ENCODE measurements at regions not wholly inside any gene's neighbourhood (a gene's known extent, or its start where the extent isn't known, plus 50 kb on each side); places are given as distances from the start of the nearest gene placed in this dataset.
"Not testable (repeated sequence)": the region's sequence is repeated elsewhere in the genome, so short reads cannot be mapped to it uniquely, and the experiment has no call there.

- DNase-seq, result no peak
Observed at GRCh38 chrX:786441-786881, 155.9 kb downstream of the SHOX start.

- DNase-seq, result no peak
Observed at GRCh38 chrX:784829-785228, 154.2 kb downstream of the SHOX start.

GRCh38 chrX:781224-782204, 150.9 kb downstream of the SHOX start:
- no peak for DNase-seq

- no peak for DNase-seq
Observed at GRCh38 chrX:776529-777230, 146.1 kb downstream of the SHOX start.

- no peak for DNase-seq
Observed at GRCh38 chrX:776061-776460, 145.5 kb downstream of the SHOX start.

- no peak for DNase-seq
Observed at GRCh38 chrX:774536-774935, 143.9 kb downstream of the SHOX start.

- DNase-seq, result no peak
Observed at GRCh38 chrX:773292-774025, 142.9 kb downstream of the SHOX start.

- no peak for DNase-seq
Observed at GRCh38 chrX:771536-771935, 140.9 kb downstream of the SHOX start.

- no peak for DNase-seq
Observed at GRCh38 chrX:769796-770195, 139.2 kb downstream of the SHOX start.

- DNase-seq, result no peak
Observed at GRCh38 chrX:768596-768995, 138.0 kb downstream of the SHOX start.

GRCh38 chrX:758917-759316, 128.3 kb downstream of the SHOX start:
- DNase-seq, result no peak

GRCh38 chrX:750812-751211, 120.2 kb downstream of the SHOX start:
- DNase-seq, result no peak

GRCh38 chrX:750263-750662, 119.7 kb downstream of the SHOX start:
- no peak for DNase-seq

- no peak for DNase-seq
Observed at GRCh38 chrX:747176-747575, 116.6 kb downstream of the SHOX start.

GRCh38 chrX:739611-740010, 109.0 kb downstream of the SHOX start:
- DNase-seq, result no peak

- not testable (repeated sequence) for DNase-seq
Observed at GRCh38 chrX:737021-737420, 106.4 kb downstream of the SHOX start.

- DNase-seq, result no peak
Observed at GRCh38 chrX:734362-734761, 103.8 kb downstream of the SHOX start.

GRCh38 chrX:733961-734360, 103.4 kb downstream of the SHOX start:
- no peak for DNase-seq

- DNase-seq, result no peak
Observed at GRCh38 chrX:729583-730409, 99.2 kb downstream of the SHOX start.

- not testable (repeated sequence) for DNase-seq
Observed at GRCh38 chrX:729101-729500, 98.5 kb downstream of the SHOX start.

GRCh38 chrX:728639-729038, 98.0 kb downstream of the SHOX start:
- not testable (repeated sequence) for DNase-seq

Data from CD4-positive, alpha-beta T cell treated with Interferon gamma for 1 hour (primary cell).